ENCODE measurements at regions not wholly inside any gene's neighbourhood (a gene's known extent, or its start where the extent isn't known, plus 50 kb on each side); places are given as distances from the start of the nearest gene placed in this dataset.

DNA sequence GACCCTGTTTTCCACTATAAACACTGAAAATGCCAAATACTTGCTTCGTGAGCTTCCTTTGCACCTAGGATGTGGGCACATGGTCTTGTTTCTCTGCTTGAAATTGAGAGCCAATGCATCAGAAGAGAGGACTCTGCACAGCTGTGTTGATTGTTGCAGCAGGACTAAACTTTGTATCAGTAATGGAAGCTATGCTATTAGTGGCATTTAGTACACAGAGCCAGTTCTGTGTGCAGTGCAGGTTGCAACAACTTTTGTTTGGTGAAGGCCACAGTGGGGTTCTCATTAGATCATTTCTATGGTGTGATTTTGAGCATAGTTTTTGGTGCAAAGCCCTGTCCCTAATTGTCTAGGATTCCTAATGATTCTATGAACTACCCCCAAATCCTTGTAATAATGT lies 54.4 kb upstream of the ANKRD17 start (continued):
- TF ChIP-seq, protein P1, sequence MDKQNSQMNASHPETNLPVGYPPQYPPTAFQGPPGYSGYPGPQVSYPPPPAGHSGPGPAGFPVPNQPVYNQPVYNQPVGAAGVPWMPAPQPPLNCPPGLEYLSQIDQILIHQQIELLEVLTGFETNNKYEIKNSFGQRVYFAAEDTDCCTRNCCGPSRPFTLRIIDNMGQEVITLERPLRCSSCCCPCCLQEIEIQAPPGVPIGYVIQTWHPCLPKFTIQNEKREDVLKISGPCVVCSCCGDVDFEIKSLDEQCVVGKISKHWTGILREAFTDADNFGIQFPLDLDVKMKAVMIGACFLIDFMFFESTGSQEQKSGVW (CRISPR knock-in tag; IDR thresholded peaks at IDR 0.05; ENCODE audit: borderline replicate concordance) = no peak
- no peak for TF ChIP-seq ZNF333 (CRISPR knock-in tag; IDR thresholded peaks at IDR 0.05; ENCODE audit: borderline replicate concordance)
- no peak for TF ChIP-seq ZEB1 (IDR thresholded peaks at IDR 0.05; ENCODE audit: insufficient replicate concordance, low read depth)
- no peak for TF ChIP-seq PCBP2 (optimal IDR thresholded peaks at IDR 0.05; ENCODE audit: low read depth, low read length, poor library complexity, severe bottlenecking)
- TF ChIP-seq FOXK2 (IDR thresholded peaks at IDR 0.05) = 0 out of 2 replicates have a peak, but pooled peaks have one; percentile 34
- TF ChIP-seq HNF4A (CRISPR knock-in tag; IDR thresholded peaks at IDR 0.05) = peak; percentile 42
- TF ChIP-seq KLF15 (CRISPR knock-in tag; IDR thresholded peaks at IDR 0.05; ENCODE audit: borderline replicate concordance) = no peak
- TF ChIP-seq ZNF264 (CRISPR knock-in tag; IDR thresholded peaks at IDR 0.05) = peak; percentile 99
- TF ChIP-seq ZNF607 (CRISPR knock-in tag; IDR thresholded peaks at IDR 0.05; ENCODE audit: borderline replicate concordance) = no peak

DNA sequence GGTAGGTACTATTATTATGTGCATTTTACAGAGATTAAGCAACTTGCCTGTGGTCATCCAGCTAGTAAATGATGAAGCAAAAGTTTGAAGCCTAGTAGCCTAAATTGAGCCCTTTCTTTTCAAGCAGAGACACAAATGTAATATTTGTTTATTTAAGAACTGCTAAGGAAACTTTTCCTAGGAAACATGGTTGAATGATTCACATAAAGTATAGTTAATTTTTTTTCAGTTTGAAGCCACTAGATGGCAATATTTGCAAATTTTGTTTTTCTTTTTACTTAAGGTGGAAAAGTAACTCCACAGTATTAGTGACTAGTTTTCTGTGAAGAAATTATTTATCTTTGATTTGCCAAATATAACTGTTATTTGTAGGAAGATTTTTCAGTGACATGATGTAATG lies 52.8 kb upstream of the ANKRD17 start:
- Histone ChIP-seq H3K27me3 (ENCODE audit: control insufficient read depth in 1 of 2, insufficient read depth in 2 of 2, low read length in 2 of 2) (no peaks in the 10 kb centered on the region), H3K9ac (ENCODE audit: insufficient read depth, low read depth, low read length) (no peak overlapping the region), H3K36me3 (replicated peaks in 1 of 2; ENCODE audit: control insufficient read depth in 1 of 2, insufficient read depth in 2 of 2, low read length in 2 of 2) (no peaks in the 10 kb centered on the region), H3K79me2 (ENCODE audit: insufficient read depth, low read length) (no peaks in the 10 kb centered on the region), H3K4me1 (ENCODE audit: insufficient read depth, low read length) (peaks cover 32% of the 10 kb centered on the region), H3K4me2 (ENCODE audit: low read depth, low read length) (peak overlapping the region; percentile 5; the same call in 1 of the 2 replicates), H4K20me1 (ENCODE audit: insufficient read depth, low read length) (no peaks in the 10 kb centered on the region), H3K4me3 (replicated peaks in 1 of 3; ENCODE audit: insufficient read depth in 1 of 3, low read depth in 2 of 3, low read length in 3 of 3) (no peak overlapping the region), H3K9me3 (ENCODE audit: low read length) (no peaks in the 10 kb centered on the region), H2AFZ (ENCODE audit: low read length) (no peak overlapping the region), H3K27ac (ENCODE audit: extremely low read length, insufficient read depth, low read length) (no peak overlapping the region)
- ChIA-PET POLR2A (no interaction called here), CTCF (ENCODE audit: low intra/inter-chr PET ratio, low total read pairs) (interaction anchor here (1.3 to 1.8 kb wide), 5 partner anchors 30 to 354 kb away, joined by 3 to 15 read pairs (median 5); no protein-coding TSS in a partner anchor)
- in situ Hi-C loops (cut with HindIII; ENCODE audit: extremely low pct_ligation_motif_present, low pct_unique_long_range_greater_than_20kb) = loop anchor here (10.0 to 25.0 kb wide), 2 partner anchors 343 to 826 kb away; no protein-coding TSS in a partner anchor
- ATAC-seq (peak; percentile 50; the same call in 1 of the 3 replicates), FAIRE-seq (no peak), DNase-seq (ENCODE audit: low spot score) (peak; percentile 12)
- intact Hi-C loops (cut with micrococcal nuclease; ENCODE audit: unreplicated experiment) = loop anchor here (1.0 to 5.0 kb wide), 4 partner anchors 135 to 551 kb away; no protein-coding TSS in a partner anchor
- no TSS peak for BruUV-seq (replicated peaks)
- TF ChIP-seq ZNF816 (CRISPR knock-in tag; IDR thresholded peaks at IDR 0.05; ENCODE audit: borderline replicate concordance) (no peak), ZSCAN12 (CRISPR knock-in tag; IDR thresholded peaks at IDR 0.05) (no peak), GATAD2A (CRISPR knock-in tag; IDR thresholded peaks at IDR 0.05) (no peak), STAG1 (CRISPR knock-in tag; IDR thresholded peaks at IDR 0.05) (peak; percentile 81), ZNF260 (CRISPR knock-in tag; IDR thresholded peaks at IDR 0.05; ENCODE audit: borderline replicate concordance, low read depth) (no peak), ZNF660 (CRISPR knock-in tag; IDR thresholded peaks at IDR 0.05; ENCODE audit: borderline replicate concordance, low read depth) (no peak), PAWR (CRISPR knock-in tag; IDR thresholded peaks at IDR 0.05; ENCODE audit: borderline replicate concordance) (no peak), CBFB (CRISPR knock-in tag; IDR thresholded peaks at IDR 0.05) (no peak), ZNF263 (CRISPR knock-in tag; IDR thresholded peaks at IDR 0.05) (no peak), RAD21 (CRISPR knock-in tag; IDR thresholded peaks at IDR 0.05) (peak; percentile 17; the same call in 1 of the 2 replicates), CBX5 (CRISPR knock-in tag; IDR thresholded peaks at IDR 0.05; ENCODE audit: borderline replicate concordance) (no peak), NFYB (CRISPR knock-in tag; IDR thresholded peaks at IDR 0.05) (no peak)
- TF ChIP-seq, protein P2, sequence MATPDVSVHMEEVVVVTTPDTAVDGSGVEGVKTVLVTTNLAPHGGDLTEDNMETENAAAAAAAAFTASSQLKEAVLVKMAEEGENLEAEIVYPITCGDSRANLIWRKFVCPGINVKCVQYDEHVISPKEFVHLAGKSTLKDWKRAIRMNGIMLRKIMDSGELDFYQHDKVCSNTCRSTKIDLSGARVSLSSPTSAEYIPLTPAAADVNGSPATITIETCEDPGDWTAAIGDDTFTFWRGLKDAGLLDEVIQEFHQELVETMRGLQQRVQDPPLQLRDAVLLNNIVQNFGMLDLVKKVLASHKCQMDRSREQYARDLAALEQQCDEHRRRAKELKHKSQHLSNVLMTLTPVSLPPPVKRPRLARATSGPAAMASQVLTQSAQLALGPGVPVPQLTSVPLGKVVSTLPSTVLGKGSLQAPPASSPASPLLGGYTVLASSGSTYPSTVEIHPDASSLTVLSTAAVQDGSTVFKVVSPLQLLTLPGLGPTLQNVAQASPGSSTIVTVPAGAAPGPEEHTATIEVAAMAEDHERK (CRISPR knock-in tag; IDR thresholded peaks at IDR 0.05; ENCODE audit: low read depth) = no peak
- TF ChIP-seq, protein P3, sequence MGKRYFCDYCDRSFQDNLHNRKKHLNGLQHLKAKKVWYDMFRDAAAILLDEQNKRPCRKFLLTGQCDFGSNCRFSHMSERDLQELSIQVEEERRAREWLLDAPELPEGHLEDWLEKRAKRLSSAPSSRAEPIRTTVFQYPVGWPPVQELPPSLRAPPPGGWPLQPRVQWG (CRISPR knock-in tag; IDR thresholded peaks at IDR 0.05; ENCODE audit: borderline replicate concordance, low read depth) = no peak
- TF ChIP-seq, protein P4, sequence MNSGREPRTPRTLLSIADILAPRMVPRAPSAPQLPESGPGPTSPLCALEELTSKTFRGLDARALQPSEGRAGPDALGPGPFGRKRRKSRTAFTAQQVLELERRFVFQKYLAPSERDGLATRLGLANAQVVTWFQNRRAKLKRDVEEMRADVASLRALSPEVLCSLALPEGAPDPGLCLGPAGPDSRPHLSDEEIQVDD (CRISPR knock-in tag; IDR thresholded peaks at IDR 0.05; ENCODE audit: borderline replicate concordance) = no peak
